ENCODE measurements at regions not wholly inside any gene's neighbourhood (a gene's known extent, or its start where the extent isn't known, plus 50 kb on each side); places are given as distances from the start of the nearest gene placed in this dataset.

GRCh38 chr11:131242476-131243000 is 127.9 kb upstream of the NTM start:
- Histone ChIP-seq H3K9me3 (ENCODE audit: control insufficient read depth, low read length) (no peaks in the 10 kb centered on the region), H3K27me3 (ENCODE audit: control insufficient read depth, insufficient read depth, low read length) (no peaks in the 10 kb centered on the region)
- TF ChIP-seq CTCF (IDR thresholded peaks at IDR 0.05): no peak

DNA sequence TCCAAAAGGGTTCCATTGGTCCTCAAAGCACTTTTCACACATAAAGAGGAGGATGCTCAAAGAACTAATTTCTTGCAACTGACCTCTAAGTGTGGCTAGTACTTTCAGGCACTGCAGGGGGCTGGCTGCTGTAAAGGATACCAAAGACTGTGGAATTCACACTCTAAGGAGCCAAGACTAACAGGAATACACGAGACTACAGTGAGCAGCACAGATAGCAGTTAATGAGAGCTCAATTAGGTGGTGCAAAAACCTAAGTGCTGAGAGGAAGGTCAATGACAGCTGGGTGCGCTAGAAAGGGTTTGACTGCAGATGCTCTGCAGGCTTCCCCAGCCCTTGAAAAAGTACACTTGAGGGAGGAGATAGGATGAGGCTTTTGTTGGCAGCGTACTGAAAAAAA is 124.3 kb upstream of the NTM start:
- no peaks in the 10 kb centered on the region for H3K27me3 ChIP-seq (ENCODE audit: control insufficient read depth, insufficient read depth, low read length)

More at GRCh38 chr11:131242476-131243000, 127.9 kb upstream of the NTM start:
- Histone ChIP-seq H3K79me2 (no peaks in the 10 kb centered on the region), H3K36me3 (ENCODE audit: control insufficient read depth, insufficient read depth, low read length) (no peaks in the 10 kb centered on the region), H3K4me1 (no peaks in the 10 kb centered on the region), H2AFZ (no peak overlapping the region), H3K9ac (no peak overlapping the region), H3K27ac (no peak overlapping the region), H3K4me3 (ENCODE audit: low read depth, low read length) (no peak overlapping the region), H3K4me2 (ENCODE audit: low read length) (no peak overlapping the region)

DNA sequence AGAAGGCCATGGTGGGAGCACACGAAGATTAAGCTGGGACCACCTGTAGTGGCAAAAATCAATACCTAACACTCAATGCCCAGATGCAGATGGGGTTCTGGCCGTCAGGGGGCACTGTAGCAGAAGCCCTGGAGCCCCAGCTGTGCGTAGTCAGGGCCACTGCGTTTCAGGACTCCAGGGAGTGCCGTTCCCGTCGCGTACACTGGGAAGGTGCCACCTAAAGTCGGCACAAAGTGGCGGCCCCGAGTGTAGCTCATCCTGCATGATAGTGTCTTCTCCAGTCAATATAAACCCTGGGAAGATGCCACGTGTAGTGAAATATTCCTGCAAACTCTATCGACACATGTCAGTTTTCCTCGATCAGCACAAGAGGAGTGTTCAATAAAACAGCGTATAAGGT is 123.8 kb upstream of the NTM start:
- TF ChIP-seq CTCF (IDR thresholded peaks at IDR 0.05): no peak
- no peak overlapping the region for H3K9ac ChIP-seq

More for the DNA sequence above, 124.3 kb upstream of the NTM start:
- TF ChIP-seq CTCF (IDR thresholded peaks at IDR 0.05): no peak
- no peak overlapping the region for H2AFZ ChIP-seq
- no peaks in the 10 kb centered on the region for H3K79me2 ChIP-seq
- no peaks in the 10 kb centered on the region for H3K4me1 ChIP-seq
- H3K4me2 ChIP-seq (ENCODE audit: low read length): no peak overlapping the region
- no peak overlapping the region for H3K9ac ChIP-seq
- H3K4me3 ChIP-seq (ENCODE audit: low read depth, low read length): no peak overlapping the region
- no peaks in the 10 kb centered on the region for H3K36me3 ChIP-seq (ENCODE audit: control insufficient read depth, insufficient read depth, low read length)
- no peaks in the 10 kb centered on the region for H3K9me3 ChIP-seq (ENCODE audit: control insufficient read depth, low read length)
- no peak overlapping the region for H3K27ac ChIP-seq

DNA sequence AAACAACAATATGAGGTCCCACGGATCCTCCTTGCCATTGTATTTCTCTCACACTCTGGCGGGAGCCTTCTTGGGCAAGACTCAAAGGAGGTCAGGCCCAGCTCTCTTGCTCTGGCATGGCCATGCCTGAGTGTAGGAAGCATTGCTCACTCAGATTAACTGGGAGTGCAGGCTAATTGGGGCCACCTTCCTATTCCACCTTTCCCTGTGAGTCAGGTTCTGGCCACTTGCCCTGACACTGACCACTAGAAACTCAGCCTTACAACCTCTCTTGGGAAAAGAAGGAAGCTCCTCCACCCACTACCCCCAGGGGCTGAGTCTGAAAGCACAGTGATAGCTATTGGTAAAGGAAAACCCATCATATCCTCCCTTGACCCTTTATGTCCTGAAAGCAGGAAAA is 121.8 kb upstream of the NTM start:
- H3K9ac ChIP-seq: no peak overlapping the region
- H3K27ac ChIP-seq: no peak overlapping the region
- no peaks in the 10 kb centered on the region for H3K4me1 ChIP-seq
- no peaks in the 10 kb centered on the region for H3K9me3 ChIP-seq (ENCODE audit: control insufficient read depth, low read length)
- H3K36me3 ChIP-seq (ENCODE audit: control insufficient read depth, insufficient read depth, low read length): no peaks in the 10 kb centered on the region
- no peaks in the 10 kb centered on the region for H3K79me2 ChIP-seq
- no peak overlapping the region for H3K4me2 ChIP-seq (ENCODE audit: low read length)
- no peak overlapping the region for H3K4me3 ChIP-seq (ENCODE audit: low read depth, low read length)
- no peaks in the 10 kb centered on the region for H3K27me3 ChIP-seq (ENCODE audit: control insufficient read depth, insufficient read depth, low read length)
- H2AFZ ChIP-seq: no peak overlapping the region
- TF ChIP-seq CTCF (IDR thresholded peaks at IDR 0.05): no peak

More for the DNA sequence above, 123.8 kb upstream of the NTM start:
- Histone ChIP-seq H3K9me3 (ENCODE audit: control insufficient read depth, low read length) (no peaks in the 10 kb centered on the region), H3K4me1 (no peaks in the 10 kb centered on the region), H3K36me3 (ENCODE audit: control insufficient read depth, insufficient read depth, low read length) (no peaks in the 10 kb centered on the region), H3K4me2 (ENCODE audit: low read length) (no peak overlapping the region), H3K79me2 (no peaks in the 10 kb centered on the region), H3K4me3 (ENCODE audit: low read depth, low read length) (no peak overlapping the region), H3K27me3 (ENCODE audit: control insufficient read depth, insufficient read depth, low read length) (no peaks in the 10 kb centered on the region), H2AFZ (no peak overlapping the region), H3K27ac (no peak overlapping the region)

DNA sequence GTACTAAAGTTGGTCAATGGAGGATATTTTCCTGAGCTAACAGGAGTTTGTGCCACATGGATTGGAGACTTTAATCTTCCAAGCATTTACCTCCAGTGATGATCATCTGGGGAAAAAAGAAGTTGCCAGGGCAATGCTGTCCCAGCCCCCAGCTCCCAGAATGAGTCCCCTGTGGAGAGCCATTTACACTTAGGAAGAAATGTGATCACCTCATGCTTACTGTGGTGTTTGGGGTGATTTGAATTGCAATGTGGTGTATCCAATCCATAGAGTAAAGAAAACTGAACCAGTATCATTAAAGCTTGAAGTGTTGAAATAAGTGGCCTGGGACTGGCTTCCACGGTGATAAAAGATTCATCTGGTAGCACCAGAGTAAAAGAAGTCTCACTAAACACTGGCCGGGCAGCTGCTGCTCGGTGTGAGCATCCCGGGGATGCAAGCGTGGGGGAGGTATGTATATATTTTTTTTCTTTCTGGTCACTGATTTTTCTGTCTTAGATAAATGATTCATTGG is 117.2 kb upstream of the NTM start:
- Histone ChIP-seq H3K36me3 (ENCODE audit: control insufficient read depth, insufficient read depth, low read length) (no peaks in the 10 kb centered on the region), H3K79me2 (no peaks in the 10 kb centered on the region), H3K9ac (no peak overlapping the region), H3K27ac (no peak overlapping the region), H3K27me3 (ENCODE audit: control insufficient read depth, insufficient read depth, low read length) (no peaks in the 10 kb centered on the region), H2AFZ (no peak overlapping the region), H3K4me3 (ENCODE audit: low read depth, low read length) (no peak overlapping the region), H3K4me1 (no peaks in the 10 kb centered on the region), H3K4me2 (ENCODE audit: low read length) (no peak overlapping the region), H3K9me3 (ENCODE audit: control insufficient read depth, low read length) (no peaks in the 10 kb centered on the region)
- no peak for TF ChIP-seq CTCF (IDR thresholded peaks at IDR 0.05)

All from parathyroid adenoma (tissue), 2 donors.